GM21723 (cell line): ENCODE measurements at regions not wholly inside any gene's neighbourhood (a gene's known extent, or its start where the extent isn't known, plus 50 kb on each side); places are given as distances from the start of the nearest gene placed in this dataset.

ENCODE experiments used
- ATAC-seq: cut with Tn5 transposase; IDR thresholded peaks from one replicate; pipeline ENCODE4 v1.9.1; 2021; ENCODE audit warnings: mild to moderate bottlenecking, moderate library complexity; ENCODE audit not compliant: unreplicated experiment

DNA sequence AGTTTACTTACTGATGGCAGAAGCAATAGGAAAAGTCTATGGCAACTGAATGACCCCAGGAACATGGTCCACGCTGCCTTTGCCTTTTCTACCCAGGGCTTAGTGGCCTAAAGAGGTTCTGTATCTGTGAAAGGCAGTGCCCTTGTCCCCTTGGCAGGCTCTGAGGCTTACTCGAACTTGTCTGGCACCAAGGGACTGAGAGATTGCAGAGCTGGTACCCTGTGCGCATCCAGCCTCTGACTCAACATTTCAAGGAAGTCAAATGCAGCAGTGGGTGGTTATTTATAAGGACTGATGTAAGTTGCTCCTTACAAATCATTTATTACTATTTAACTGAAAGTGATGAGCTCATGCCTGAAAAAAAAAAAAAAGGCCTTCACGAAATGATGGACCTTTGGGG lies 299.9 kb upstream of the MYOCD start:
- no peak for ATAC-seq

DNA sequence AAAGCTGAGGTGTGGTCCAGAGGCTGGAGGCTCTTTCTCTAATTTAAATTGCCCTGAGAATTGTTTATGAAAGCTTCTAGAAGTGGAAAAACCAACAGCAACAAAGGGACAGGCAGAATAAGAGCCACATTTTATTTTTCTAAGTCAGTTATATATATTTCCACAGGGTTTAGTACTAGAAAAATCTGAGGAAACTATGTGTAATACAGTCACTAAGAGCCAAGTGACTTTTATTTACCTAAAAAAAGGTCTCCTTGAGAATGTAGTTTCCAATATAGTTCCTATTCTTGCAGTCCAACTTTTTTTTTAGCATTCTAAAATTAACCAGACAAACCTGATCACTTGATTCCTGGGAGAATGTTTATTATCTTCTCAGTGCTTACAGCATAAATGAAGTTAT lies 296.6 kb upstream of the MYOCD start:
- ATAC-seq = no peak

DNA sequence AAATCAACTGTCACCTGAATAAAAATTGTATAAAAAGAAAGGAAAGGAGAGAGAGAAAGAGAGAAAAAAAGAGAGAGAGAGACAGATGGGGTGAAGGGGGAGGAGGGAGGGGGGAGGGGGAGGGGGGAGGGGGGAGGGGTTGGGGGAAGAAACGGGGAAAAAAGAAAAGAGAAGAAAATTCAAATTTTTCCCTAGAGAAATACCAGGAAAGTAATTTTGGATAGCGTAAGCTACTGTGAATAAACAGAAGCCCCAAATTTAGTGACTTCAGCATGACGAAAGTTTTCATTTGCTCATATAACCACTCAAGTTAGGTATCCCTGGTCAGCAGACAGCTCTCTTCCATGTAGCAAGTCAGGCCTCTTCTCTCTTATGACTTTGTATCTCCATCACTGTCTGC lies 289.4 kb upstream of the MYOCD start:
- no peak for ATAC-seq

DNA sequence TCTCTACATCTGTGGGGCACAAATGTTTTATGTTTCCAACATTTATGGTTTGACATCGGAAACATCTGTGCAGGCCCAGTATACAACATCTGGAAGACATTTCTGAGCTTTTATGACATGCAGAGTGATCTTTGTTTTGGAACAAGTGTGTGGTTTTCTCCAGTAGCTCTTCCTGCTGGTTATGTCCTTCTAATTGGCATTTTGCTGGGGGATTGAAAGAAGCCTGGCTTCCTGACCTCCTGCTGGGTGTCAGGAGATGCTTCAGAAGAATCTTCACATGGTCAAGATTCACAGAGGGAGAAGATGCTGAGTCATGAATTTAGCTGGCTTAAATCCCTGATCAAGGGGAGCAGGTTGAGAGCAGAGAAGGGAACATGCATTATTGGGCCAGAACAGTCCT lies 279.5 kb upstream of the MYOCD start:
- ATAC-seq = no peak

DNA sequence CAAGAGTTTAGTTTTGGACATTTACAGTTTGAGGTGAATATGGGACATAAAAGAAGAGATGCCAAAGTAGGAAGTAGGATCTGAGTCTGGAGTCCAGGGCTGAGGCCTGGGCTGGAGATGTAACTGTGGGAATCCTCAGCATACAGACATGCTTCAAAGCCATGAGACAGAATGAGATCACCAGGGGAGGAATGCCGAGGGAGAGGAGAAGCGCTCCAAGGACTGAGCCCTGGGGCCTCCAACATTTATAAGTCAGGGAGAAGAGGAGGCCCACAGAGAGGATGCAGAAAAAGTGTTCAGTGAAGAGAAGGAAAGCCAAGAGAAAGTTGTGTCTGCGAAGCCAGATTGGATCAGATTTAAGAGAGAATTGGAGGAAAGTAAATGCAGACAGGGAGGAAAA lies 277.5 kb upstream of the MYOCD start:
- no peak for ATAC-seq

DNA sequence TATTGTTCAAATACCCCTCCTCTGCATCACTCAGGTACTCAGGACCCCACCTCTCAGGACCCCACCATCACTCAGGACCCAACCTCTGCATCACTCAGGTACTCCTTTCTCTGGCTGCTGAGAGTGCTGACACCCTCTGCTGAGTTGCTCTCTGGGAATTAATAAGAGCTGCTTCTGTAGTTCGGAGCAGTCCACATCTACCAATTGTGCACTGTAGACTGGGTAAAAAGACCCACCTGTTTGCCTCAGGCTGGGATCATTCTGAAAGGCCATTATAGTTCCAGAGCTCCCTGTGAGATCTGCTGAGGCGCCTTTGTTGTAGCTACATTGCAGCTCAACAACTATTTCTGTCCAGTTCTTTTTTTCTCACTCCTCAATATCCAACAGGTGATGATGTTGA lies 276.3 kb upstream of the MYOCD start:
- no peak for ATAC-seq

DNA sequence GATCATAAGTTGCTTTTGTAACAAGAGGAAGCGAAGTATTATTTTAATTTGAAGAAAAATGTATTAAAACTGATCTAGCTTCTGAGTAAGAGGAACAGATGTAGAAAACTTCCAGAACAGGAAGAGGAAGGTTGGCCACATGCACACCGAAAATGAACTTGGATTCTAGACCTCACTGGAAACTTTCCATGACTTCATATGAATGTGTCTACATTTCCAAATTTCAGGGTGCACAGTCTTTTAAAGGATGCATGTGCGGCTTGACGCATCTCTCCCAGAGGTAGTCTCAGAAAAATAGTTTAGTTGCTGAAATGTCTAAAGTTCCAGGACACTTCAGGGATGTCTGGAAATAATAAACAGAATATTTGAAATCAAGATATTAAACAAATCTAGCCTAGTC lies 275.1 kb upstream of the MYOCD start:
- ATAC-seq = no peak

DNA sequence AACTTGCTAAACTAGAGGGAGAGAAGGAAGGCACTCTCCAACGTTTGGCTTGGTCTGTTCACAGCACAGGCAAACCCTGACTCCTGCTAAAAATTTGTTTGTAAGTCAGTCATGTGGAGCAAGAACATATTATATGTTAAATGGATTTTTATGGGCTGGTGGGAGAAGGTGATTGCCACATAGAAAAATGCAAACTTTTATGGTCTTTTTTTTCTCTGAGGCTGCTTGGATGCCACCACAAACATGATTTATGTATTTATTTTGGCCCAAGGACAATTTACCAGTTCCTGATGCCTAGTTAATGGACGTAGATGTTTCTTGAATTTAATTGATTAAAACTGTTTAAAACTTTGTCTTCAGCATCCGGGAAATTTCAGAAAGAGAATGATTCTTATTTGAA lies 274.2 kb upstream of the MYOCD start:
- no peak for ATAC-seq

DNA sequence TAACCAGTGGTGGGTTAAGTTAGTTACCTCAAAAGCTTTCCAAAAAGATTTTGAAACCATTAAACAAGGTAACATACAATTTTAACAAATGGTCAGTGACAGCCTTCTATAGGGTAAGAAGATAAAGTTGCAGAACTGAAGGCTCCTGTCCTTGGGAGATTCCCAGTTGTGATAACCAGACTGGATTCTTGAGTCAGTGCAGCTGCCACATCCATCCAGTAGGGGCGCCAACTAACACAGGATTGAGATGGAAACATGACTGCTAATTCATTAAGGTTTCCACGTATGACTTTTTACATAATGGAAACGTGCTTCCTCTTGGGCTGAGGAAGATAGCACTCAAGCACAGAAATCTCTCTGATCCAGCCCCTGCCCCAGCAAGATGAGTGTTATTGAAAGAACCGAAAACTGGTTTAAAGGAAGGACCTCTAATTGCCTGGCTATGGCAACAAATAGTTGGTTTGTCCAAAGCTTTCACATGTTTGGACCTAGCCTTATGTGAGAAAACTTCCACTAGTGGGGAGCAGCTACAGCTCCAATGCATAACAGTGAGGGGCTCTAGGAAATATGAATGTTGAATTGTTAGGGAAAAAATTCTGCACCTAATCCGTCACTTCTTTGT lies 269.8 kb upstream of the MYOCD start:
- ATAC-seq = no peak

DNA sequence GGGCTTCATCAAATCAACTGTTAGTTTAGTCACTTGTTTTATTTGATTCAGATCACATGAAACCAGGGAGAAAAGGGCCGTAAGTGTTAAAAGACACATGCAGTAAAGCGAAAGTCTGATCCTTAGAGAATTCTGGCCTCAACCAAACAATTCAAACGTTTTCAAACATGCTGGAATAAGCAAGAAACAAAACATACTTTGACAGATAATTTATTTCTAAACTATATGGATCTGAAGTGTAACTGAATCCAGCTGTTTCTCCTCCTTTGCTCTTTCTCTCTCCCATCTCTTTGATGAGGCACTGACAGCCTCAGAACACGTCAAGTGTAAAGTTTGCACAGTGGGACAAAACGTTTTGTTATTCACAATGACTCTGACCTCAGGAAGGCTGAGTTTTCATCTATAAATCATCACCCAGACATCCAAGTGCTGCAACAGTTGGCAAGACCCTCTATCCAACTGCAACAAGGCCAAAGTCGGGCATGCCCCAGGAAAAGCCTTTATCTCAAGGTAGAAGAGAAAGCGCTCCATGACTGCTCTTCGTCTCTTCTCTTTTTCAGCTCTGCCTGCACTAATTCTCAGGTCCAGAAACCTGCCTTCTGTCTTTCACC lies 267.1 kb upstream of the MYOCD start:
- no peak for ATAC-seq

DNA sequence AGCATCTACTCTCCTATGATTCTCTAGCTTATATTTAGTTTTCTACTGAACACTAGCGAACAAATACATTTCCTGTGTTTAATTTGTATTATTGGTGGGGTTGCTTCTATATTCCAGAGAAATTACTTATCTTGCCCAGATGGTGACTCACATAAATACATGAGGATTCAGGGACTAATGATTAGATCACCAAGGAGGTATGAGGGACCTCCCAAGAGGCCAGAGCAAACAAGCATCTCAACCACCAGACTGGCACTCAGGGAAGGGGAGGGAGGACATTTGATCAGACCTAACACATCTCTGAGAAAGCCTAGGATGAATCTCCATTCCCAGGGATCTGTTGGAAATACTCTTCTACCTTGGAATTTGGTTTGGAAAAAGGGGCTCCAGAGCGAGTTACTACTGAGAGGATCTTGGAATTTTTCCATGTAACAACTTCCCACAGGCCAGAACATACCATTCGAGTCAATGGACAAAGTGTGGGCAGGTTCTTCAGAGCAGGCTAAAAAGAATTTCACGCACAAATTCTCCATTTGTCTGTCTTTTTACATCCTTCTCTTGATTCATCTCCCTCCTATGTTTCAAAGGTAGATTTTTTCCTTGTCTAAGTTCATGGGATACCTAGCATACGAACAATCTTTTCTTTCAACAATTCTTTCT lies 262.6 kb upstream of the MYOCD start:
- ATAC-seq = no peak

DNA sequence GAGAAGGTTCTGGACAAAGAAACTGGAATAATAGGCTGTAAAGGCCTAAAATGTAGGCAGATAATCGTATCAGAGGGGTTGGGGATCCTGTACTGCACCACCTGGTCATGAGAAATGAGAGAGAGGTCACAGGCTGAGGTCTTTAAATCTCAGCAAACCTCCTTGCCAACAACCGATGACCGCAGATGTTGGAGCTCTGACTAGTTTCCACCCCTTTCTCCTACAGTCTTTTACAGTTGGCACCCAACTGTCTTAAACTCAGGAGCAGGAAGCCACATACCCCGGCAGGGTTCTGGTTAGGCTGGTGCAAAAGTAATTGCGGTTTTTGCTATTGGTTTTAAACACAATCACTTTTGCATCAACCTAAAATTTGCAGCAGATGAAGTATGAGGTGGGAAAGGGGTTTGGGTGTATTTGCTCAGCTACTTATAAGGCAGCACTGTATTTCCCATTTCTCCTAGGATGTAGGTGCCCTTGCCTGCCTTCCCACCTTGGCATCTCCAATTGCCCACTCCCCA lies 261.8 kb upstream of the MYOCD start:
- ATAC-seq = no peak

DNA sequence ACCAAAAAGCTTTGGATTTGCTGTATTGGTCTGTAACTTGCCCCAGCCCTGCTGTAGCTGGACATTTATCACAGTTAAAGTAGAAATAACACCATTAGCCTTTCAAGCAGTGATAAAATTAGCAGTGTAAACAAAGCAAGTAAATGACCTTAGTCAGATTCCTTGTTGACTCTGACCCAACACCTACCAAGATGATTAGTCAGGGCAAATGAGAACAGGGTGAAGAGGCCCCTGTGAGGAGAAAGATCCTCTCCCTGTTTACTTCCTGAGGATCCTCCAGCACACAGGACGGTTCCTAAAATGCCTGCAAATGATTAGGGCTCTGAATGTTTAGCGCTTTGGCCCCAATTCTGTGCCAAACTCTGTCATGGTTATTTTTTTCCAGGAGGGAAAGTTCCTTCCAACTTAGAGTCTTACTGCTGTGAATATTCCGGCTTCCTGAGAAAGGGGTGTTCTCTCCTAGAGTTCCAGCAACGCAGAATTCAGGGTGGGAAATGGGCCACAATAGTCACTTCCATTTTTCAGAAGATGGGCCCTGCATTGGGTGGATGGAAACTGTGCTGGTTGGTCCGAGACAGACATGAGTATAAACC lies 259.0 kb upstream of the MYOCD start:
- ATAC-seq = no peak

DNA sequence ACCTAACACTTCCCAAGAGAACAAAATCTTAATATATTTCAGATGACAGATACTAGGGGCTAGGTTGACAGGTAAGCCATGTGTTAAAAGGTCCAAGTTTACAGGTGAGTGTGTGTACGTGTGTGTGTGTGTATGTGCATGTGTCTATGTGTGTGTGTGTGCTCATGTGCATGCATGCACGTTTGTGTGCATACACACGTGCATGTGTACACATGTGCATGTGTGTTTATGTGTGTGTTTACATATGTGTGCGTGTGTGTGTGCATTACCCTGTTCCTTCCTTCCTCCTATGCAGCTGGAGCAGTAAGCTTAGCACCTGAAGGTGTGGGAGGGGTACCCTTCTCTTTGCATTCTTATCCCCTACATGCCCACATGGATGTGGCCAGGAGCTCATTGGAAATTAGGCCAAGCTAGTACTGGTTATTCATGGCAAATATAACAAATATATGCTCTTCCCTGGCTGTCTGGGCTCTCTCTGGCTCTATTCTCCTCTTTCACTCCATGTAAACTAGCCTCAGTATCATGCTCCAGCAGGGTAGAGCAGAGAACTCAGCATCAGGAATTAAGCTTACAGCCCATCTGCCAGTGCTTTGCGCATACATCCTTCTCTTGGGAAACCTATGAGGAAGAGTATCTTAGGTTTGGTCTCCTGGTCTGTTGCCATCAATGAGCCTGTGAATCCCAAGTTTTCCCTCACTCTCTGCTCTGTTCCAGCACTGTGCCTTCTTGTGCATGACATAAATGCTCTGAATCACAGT lies 258.0 kb upstream of the MYOCD start:
- ATAC-seq = no peak

DNA sequence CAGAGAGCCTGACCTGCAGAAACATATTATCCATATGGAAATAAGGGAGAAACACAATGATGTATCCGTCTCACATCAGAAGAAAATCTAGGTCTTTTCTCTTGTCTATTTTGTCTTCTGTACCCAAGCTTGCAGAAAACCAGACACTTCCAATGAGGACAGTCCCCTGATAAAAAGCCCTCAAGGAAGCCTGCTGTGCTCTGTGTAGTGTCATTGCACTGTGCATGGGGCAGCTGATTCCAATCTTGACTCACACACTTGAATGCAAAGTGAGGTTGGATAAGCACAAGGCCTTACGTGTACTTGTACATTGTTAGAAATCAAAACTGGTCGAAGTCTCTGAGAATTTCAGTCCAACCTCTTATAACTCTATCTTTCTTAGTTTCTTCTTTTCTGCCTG lies 256.6 kb upstream of the MYOCD start:
- ATAC-seq = no peak

DNA sequence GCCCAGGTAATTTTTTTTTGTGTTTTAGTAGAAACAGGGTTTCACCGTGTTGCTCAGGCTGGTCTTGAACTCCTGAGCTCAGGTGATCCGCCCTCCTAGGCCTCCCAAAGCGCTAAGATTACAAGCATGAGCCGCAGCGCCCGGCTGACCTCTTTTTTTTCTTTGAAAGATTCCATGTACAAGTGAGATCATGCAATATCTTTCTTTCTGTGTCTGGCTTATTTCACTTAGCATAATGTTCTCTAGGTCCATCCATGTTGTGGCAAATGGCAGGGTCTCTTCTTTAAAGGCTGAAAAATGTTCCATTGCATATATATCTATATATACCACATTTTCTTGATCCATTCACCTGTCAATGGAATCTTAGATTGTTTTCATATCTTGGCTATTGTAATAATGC lies 255.0 kb upstream of the MYOCD start:
- no peak for ATAC-seq

DNA sequence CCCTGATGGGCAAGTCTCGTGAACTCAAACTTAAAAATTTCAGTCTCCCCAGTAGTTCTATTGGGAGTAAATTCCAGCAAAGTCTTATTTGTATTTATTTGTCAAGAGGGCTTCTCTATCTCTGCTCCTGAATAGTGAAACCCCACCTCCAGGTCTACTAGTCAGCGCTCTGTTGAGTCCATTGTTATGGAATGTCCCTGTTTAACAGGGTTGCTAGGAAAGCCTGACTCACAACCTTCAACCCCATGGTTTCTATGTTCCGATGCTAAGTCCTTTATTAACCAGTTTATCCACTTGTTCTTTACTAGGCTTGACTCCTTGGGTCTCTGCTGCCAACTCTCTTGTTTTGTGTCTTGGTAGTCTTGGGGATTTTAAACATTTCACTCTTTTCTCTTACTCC lies 250.7 kb upstream of the MYOCD start:
- no peak for ATAC-seq

DNA sequence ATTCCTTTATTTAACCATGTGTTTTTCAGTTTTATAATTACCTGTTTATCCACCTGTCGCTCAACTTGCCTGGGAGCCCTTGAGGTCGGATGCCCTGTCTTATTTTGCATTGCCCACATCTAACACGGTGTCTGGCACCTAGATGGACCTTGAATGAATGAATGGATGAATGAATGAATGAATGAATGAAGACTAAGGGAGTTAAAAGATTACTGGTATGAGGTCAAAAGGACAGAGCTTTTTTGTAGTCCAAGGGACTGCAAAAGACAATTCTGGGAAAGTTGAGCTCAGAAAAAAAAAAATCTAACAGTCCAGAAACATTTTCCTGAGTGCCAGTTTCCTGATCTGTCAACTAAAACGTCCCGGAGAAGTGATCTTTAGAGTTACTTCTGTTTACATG lies 244.6 kb upstream of the MYOCD start:
- no peak for ATAC-seq

DNA sequence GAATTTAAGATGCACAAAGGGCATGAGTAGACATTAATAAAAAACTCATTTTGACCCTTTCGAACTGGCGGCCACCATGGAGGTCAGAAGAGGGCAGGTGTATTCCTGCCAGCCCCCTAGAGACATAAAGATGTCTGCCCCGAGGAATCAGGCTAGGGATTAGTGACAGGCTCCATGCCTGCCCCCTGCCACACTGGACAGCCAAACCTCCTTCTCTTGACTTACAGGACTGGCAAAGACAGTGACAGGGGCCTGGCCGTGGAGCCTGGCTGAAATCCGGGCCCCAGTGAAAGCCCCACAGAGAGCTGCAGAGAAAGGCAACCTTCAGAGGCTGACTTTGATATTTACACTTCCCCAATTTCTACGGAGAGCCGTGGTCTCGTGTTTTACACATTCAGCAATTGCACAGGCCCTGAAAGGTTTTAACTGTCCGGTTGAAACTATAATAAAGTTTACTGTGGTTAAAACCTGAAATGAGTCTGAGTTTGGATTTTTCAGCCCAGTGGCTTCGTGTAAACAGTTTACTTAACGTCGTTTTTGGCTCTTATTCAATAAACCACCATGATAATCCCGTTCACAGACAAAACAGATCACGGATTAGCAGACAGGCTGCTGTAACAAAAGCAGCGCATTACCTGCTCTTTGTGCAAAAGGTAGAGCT lies 243.9 kb upstream of the MYOCD start:
- ATAC-seq = peak; percentile 80

DNA sequence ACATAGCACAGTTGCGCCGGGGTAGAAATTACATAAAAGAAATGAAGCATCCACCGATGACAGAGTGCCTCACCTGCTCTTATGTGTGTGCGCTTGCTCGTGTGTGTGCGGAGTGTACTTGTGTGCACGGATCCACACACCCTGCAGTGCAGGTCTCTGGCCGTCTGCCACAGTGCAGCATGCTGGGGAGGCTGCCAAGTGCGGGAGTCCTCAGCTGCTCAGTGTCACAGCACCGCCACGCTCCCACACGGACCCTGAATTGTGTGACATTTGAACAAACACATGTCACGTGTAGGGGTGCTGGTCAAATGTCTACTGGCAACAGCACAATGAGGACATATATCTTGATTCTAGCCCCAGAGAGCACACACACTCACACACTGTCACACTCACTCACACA lies 243.0 kb upstream of the MYOCD start:
- no peak for ATAC-seq

DNA sequence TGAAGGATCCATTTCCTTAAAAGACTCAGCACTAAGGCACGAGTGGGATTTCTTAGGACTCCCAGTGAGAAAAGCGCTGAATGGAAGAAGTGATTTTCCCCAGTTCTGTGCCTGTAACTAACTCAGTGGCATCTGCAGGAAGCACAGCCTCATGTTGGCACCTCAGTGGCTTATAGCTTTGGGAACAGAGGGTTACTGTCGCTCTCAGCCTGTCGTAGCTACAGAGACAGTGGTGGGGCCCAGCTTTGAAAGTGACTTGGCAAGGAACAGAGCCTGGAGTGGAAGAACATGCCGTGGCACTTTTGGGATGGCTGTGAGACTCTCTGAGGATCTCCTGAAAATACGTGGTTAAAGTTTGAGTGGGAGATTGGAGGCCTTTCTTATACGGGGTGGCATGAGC lies 242.4 kb upstream of the MYOCD start:
- no peak for ATAC-seq
